Caco-2 (cell line): ENCODE measurements at regions not wholly inside any gene's neighbourhood (a gene's known extent, or its start where the extent isn't known, plus 50 kb on each side); places are given as distances from the start of the nearest gene placed in this dataset.

Experiments
- BruUV-seq: library from RNA; stranded (reverse); fragments of 400-500 nt; replicated peaks from 2 replicates; lab custom pipeline; 2021; lab: Mats Ljungman, UMichigan
- CTCF ChIA-PET: fragments of 300-600 bp; sonication (Branson Sonifier 250); formaldehyde crosslinking; loops from one replicate; lab custom pipeline; 2022; ENCODE audit warnings: antibody characterized with exemption; lab: Charles Lee
- POLR2A ChIA-PET: fragments of 300-600 bp; sonication (Branson Sonifier 250); formaldehyde crosslinking; loops from one replicate; lab custom pipeline; 2022; ENCODE audit warnings: antibody characterized with exemption; lab: Charles Lee
- DNase-seq, 2 experiments: peaks; one replicate each; pipeline versions ENCODE4 v3.0.0 to v3.0.0-alpha.2; 2020 to 2022
- H3K27me3 ChIP-seq: replicated peaks from 2 replicates; pipeline ENCODE4 v1.6.0; 2011; ENCODE audit warnings: low read length; ENCODE audit not compliant: control insufficient read depth, insufficient read depth
- H3K36me3 ChIP-seq: 2 replicates; pipeline ENCODE4 v1.5.1; 2011; ENCODE audit warnings: low read length; ENCODE audit not compliant: control insufficient read depth, insufficient read depth
- H3K4me1 ChIP-seq: fragments of 250-450 bp; sonication (Bioruptor Pico); 2 replicates; pipeline ENCODE4 v1.5.1; 2020; ENCODE audit warnings: mild to moderate bottlenecking
- H3K4me3 ChIP-seq: 2 replicates; pipeline ENCODE4 v1.5.1; 2011; ENCODE audit warnings: low read depth, mild to moderate bottlenecking, control low read depth, low read length
- H3K9me3 ChIP-seq: fragments of 250-450 bp; sonication (Bioruptor Pico); 2 replicates; pipeline ENCODE4 v1.5.1; 2020; ENCODE audit warnings: mild to moderate bottlenecking, moderate library complexity
- H3K27ac Mint-ChIP-seq: one replicate; pipeline ENCODE4 v1.8.0; 2022; ENCODE audit warnings: mixed read lengths; ENCODE audit not compliant: unreplicated experiment
- H3K27me3 Mint-ChIP-seq: one replicate; pipeline ENCODE4 v1.8.0; 2022; ENCODE audit warnings: mixed read lengths; ENCODE audit not compliant: insufficient read depth, unreplicated experiment
- H3K36me3 Mint-ChIP-seq: one replicate; pipeline ENCODE4 v1.8.0; 2022; ENCODE audit warnings: mild to moderate bottlenecking, mixed read lengths; ENCODE audit not compliant: insufficient read depth, unreplicated experiment
- H3K4me1 Mint-ChIP-seq: one replicate; pipeline ENCODE4 v1.8.0; 2022; ENCODE audit warnings: low read depth, mixed read lengths; ENCODE audit not compliant: unreplicated experiment
- H3K4me3 Mint-ChIP-seq: one replicate; pipeline ENCODE4 v1.8.0; 2022; ENCODE audit warnings: mild to moderate bottlenecking, moderate library complexity, mixed read lengths; ENCODE audit not compliant: unreplicated experiment
- H3K9me3 Mint-ChIP-seq: one replicate; pipeline ENCODE4 v1.8.0; 2022; ENCODE audit warnings: mixed read lengths; ENCODE audit not compliant: unreplicated experiment
- intact Hi-C: fragments of 100-400 bp; cut with micrococcal nuclease; formaldehyde crosslinking; loops from one replicate; pipeline ENCODE4 v1.10.0; 2022; ENCODE audit not compliant: unreplicated experiment
- TF ChIP-seq, protein P1 (sequence below), 2 experiments: fragments of 200-600 bp in 1 of 2; IDR thresholded peaks; 1 replicate in 1 of 2; 2 replicates in 1 of 2; pipeline versions ENCODE4 v1.5.1 to v1.8.0; 2011 to 2022; ENCODE audit warnings: antibody characterized with exemption in 1 of 2, control low read depth in 1 of 2, inconsistent platforms in 1 of 2, low read depth in 1 of 2, low read length in 1 of 2, mild to moderate bottlenecking in 1 of 2, moderate library complexity in 1 of 2; ENCODE audit not compliant: insufficient read depth in 1 of 2, severe bottlenecking in 1 of 2, unreplicated experiment in 1 of 2

- H3K4me3 ChIP-seq: no peak overlapping the region
- no peaks in the 10 kb centered on the region for H3K36me3 ChIP-seq
- Mint-ChIP-seq H3K9me3 (no peaks in the 10 kb centered on the region), H3K4me3 (no peak overlapping the region), H3K27me3 (no peaks in the 10 kb centered on the region), H3K4me1 (no peaks in the 10 kb centered on the region), H3K27ac (no peak overlapping the region), H3K36me3 (no peaks in the 10 kb centered on the region)
- intact Hi-C loops: no loop called here
- POLR2A ChIA-PET: no interaction called here
- H3K27me3 ChIP-seq: no peaks in the 10 kb centered on the region
- no peak for DNase-seq
- CTCF ChIA-PET: no interaction called here
- H3K9me3 ChIP-seq: no peaks in the 10 kb centered on the region
- H3K4me1 ChIP-seq: no peaks in the 10 kb centered on the region
- no TSS peak for BruUV-seq
- TF ChIP-seq, protein P1, sequence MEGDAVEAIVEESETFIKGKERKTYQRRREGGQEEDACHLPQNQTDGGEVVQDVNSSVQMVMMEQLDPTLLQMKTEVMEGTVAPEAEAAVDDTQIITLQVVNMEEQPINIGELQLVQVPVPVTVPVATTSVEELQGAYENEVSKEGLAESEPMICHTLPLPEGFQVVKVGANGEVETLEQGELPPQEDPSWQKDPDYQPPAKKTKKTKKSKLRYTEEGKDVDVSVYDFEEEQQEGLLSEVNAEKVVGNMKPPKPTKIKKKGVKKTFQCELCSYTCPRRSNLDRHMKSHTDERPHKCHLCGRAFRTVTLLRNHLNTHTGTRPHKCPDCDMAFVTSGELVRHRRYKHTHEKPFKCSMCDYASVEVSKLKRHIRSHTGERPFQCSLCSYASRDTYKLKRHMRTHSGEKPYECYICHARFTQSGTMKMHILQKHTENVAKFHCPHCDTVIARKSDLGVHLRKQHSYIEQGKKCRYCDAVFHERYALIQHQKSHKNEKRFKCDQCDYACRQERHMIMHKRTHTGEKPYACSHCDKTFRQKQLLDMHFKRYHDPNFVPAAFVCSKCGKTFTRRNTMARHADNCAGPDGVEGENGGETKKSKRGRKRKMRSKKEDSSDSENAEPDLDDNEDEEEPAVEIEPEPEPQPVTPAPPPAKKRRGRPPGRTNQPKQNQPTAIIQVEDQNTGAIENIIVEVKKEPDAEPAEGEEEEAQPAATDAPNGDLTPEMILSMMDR (IDR thresholded peaks at IDR 0.05; ENCODE audit: insufficient read depth in 1 of 2, low read depth in 1 of 2, low read length in 1 of 2, severe bottlenecking in 1 of 2, unreplicated experiment in 1 of 2): no peak
Measured at GRCh38 chr7:153445641-153446040, 606.6 kb upstream of the DPP6 start.

DNA sequence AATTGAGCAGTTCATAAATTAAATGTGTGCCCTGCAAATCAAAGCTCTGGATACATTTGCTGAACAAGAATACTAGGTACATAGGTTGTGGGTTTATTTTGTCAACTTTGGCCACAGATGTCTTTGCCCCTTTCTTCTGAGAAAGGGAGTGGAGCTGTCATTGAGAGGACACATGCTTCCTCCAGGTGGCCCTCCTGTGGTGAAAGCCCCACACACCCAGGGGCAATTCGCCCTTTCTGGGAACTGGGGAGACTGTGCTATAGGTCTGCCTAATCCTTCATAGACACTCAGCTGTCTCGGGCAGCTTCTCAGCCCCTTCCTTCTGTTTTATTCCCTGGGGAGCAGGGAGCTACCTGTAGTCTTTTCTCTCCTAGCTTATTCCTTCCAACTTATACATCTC, 605.7 kb upstream of the DPP6 start:
- Histone ChIP-seq H3K4me1 (no peaks in the 10 kb centered on the region), H3K27me3 (no peaks in the 10 kb centered on the region), H3K9me3 (no peaks in the 10 kb centered on the region), H3K4me3 (no peak overlapping the region), H3K36me3 (no peaks in the 10 kb centered on the region)
- H3K27ac Mint-ChIP-seq: no peak overlapping the region
- TF ChIP-seq, protein P1 (IDR thresholded peaks at IDR 0.05; ENCODE audit: insufficient read depth in 1 of 2, low read depth in 1 of 2, low read length in 1 of 2, severe bottlenecking in 1 of 2, unreplicated experiment in 1 of 2): no peak
- CTCF ChIA-PET: no interaction called here
- H3K4me1 Mint-ChIP-seq: no peaks in the 10 kb centered on the region
- H3K9me3 Mint-ChIP-seq: peaks cover 7% of the 10 kb centered on the region
- DNase-seq: no peak
- POLR2A ChIA-PET: no interaction called here
- H3K36me3 Mint-ChIP-seq: no peaks in the 10 kb centered on the region
- intact Hi-C loops: no loop called here
- no peaks in the 10 kb centered on the region for H3K27me3 Mint-ChIP-seq
- no TSS peak for BruUV-seq
- no peak overlapping the region for H3K4me3 Mint-ChIP-seq

DNA sequence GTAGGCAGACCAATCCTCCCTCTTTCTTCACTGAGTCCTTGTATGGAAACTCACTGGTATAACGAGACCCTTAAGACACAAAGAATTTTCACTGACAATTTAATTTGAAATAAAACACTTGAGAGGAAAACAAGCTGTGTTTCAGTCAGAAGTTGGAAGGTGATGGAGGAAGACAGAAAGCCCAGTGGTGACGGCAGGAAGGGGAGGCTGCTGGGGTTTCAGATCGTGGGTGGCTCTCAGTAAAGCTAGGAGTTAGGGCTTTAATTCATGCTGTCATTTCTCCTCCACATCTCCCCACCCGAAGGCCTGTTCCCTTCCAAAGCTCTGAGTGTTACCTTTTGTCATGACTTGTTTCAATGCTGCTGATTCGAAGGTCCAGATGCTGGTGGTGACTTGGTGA, 605.2 kb upstream of the DPP6 start:
- TF ChIP-seq, protein P1 (IDR thresholded peaks at IDR 0.05; ENCODE audit: insufficient read depth in 1 of 2, low read depth in 1 of 2, low read length in 1 of 2, severe bottlenecking in 1 of 2, unreplicated experiment in 1 of 2): no peak
- no peak overlapping the region for H3K4me3 Mint-ChIP-seq
- CTCF ChIA-PET: no interaction called here
- no peaks in the 10 kb centered on the region for H3K27me3 Mint-ChIP-seq
- H3K27me3 ChIP-seq: no peaks in the 10 kb centered on the region
- H3K4me1 Mint-ChIP-seq: no peaks in the 10 kb centered on the region
- DNase-seq: no peak
- H3K27ac Mint-ChIP-seq: no peak overlapping the region
- no peaks in the 10 kb centered on the region for H3K9me3 ChIP-seq
- no peaks in the 10 kb centered on the region for H3K36me3 Mint-ChIP-seq
- no peaks in the 10 kb centered on the region for H3K4me1 ChIP-seq
- H3K4me3 ChIP-seq: no peak overlapping the region
- peaks cover 11% of the 10 kb centered on the region for H3K9me3 Mint-ChIP-seq
- POLR2A ChIA-PET: no interaction called here
- H3K36me3 ChIP-seq: no peaks in the 10 kb centered on the region
- intact Hi-C loops: no loop called here
- BruUV-seq: no TSS peak
